ENCODE measurements at regions not wholly inside any gene's neighbourhood (a gene's known extent, or its start where the extent isn't known, plus 50 kb on each side); places are given as distances from the start of the nearest gene placed in this dataset.

- no peak for DNase-seq
Measured at GRCh38 chr11:134764367-134764766, 352.3 kb upstream of the B3GAT1 start.

GRCh38 chr11:134763030-134763388 is 351.0 kb upstream of the B3GAT1 start:
- no peak for DNase-seq

- no peak for DNase-seq
Measured at GRCh38 chr11:134762248-134763029, 350.4 kb upstream of the B3GAT1 start.

- DNase-seq: no peak
Measured at GRCh38 chr11:134761926-134762247, 349.8 kb upstream of the B3GAT1 start.

GRCh38 chr11:134761386-134761785 is 349.3 kb upstream of the B3GAT1 start:
- no peak for DNase-seq

GRCh38 chr11:134760957-134761356 is 348.9 kb upstream of the B3GAT1 start:
- no peak for DNase-seq

- no peak for DNase-seq
Measured at GRCh38 chr11:134760299-134760698, 348.3 kb upstream of the B3GAT1 start.

GRCh38 chr11:134759855-134760254 is 347.8 kb upstream of the B3GAT1 start:
- DNase-seq: no peak

- DNase-seq: no peak
Measured at GRCh38 chr11:134759274-134759673, 347.2 kb upstream of the B3GAT1 start.

- DNase-seq: no peak
Measured at GRCh38 chr11:134758342-134758931, 346.4 kb upstream of the B3GAT1 start.

- no peak for DNase-seq
Measured at GRCh38 chr11:134757633-134758032, 345.6 kb upstream of the B3GAT1 start.

- no peak for DNase-seq
Measured at GRCh38 chr11:134756811-134757540, 344.9 kb upstream of the B3GAT1 start.

- no peak for DNase-seq
Measured at GRCh38 chr11:134755535-134755934, 343.5 kb upstream of the B3GAT1 start.

- no peak for DNase-seq
Measured at GRCh38 chr11:134754521-134755198, 342.6 kb upstream of the B3GAT1 start.

- DNase-seq: no peak
Measured at GRCh38 chr11:134753771-134754520, 341.9 kb upstream of the B3GAT1 start.

GRCh38 chr11:134752964-134753770 is 341.1 kb upstream of the B3GAT1 start:
- no peak for DNase-seq

- DNase-seq: no peak
Measured at GRCh38 chr11:134752526-134752925, 340.5 kb upstream of the B3GAT1 start.

GRCh38 chr11:134751766-134752165 is 339.7 kb upstream of the B3GAT1 start:
- DNase-seq: no peak

- no peak for DNase-seq
Measured at GRCh38 chr11:134751031-134751585, 339.1 kb upstream of the B3GAT1 start.

- DNase-seq: no peak
Measured at GRCh38 chr11:134750619-134751018, 338.6 kb upstream of the B3GAT1 start.
